Body of pancreas (tissue), 4 donors: ENCODE measurements at regions not wholly inside any gene's neighbourhood (a gene's known extent, or its start where the extent isn't known, plus 50 kb on each side); places are given as distances from the start of the nearest gene placed in this dataset.

ENCODE experiments used
- CTCF ChIP-seq, 7 experiments: fragments of 450-650 bp in 4 of 7; fragments of 200-600 bp in 3 of 7; sonication (generic) in 3 of 7; IDR thresholded peaks; one replicate each; pipeline ENCODE4 v1.5.1; 2016 to 2019; ENCODE audit warnings: antibody characterized with exemption in 7 of 7
- POLR2A ChIP-seq, 3 donors: fragments of 450-650 bp; IDR thresholded peaks; one replicate each; pipeline ENCODE4 v1.6.1; 2016; ENCODE audit warnings: antibody characterized with exemption in 3 of 3, mild to moderate bottlenecking in 2 of 3

DNA sequence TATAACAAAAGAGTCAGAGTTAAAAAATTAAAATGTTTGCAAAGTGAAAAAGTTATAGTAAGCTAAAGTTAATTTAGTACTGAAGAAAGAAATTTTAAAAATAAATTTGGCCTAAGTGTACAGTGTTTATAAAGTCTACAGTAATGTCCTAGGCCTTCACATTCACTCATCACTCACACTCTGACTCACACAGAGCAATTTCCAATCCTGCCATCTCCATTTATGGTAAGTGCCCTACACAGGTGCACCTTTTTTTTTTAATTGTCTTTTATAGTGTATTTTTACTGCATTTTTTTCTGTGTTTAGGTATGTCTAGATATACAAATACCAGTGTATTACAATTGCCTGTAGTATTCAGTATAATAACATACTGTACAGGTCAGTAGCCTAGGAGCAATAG lies 562.9 kb downstream of the PIK3C3 start:
- TF ChIP-seq CTCF (IDR thresholded peaks at IDR 0.05) (no peak), POLR2A (IDR thresholded peaks at IDR 0.05) (no peak)
